ENCODE measurements at regions not wholly inside any gene's neighbourhood (a gene's known extent, or its start where the extent isn't known, plus 50 kb on each side); places are given as distances from the start of the nearest gene placed in this dataset.

GRCh38 chr16:79407005-79407404 lies 193.5 kb downstream of the MAF start:
- H3K27ac ChIP-seq (ENCODE audit: low read depth, low read length, poor library complexity, severe bottlenecking): no peak overlapping the region
- no peaks in the 10 kb centered on the region for H3K79me2 ChIP-seq (ENCODE audit: insufficient read depth, low read depth, low read length)
- H3K4me2 ChIP-seq (ENCODE audit: low read length): no peak overlapping the region
- no TSS peak for BruUV-seq (replicated peaks)
- H4K20me1 ChIP-seq (ENCODE audit: insufficient read depth, low read length): no peaks in the 10 kb centered on the region
- POLR2A ChIA-PET: no interaction called here
- H3K9me2 ChIP-seq (ENCODE audit: insufficient read depth, low read length): no peaks in the 10 kb centered on the region
- H3K4me1 ChIP-seq (ENCODE audit: insufficient read depth, low read length, poor library complexity, severe bottlenecking): no peaks in the 10 kb centered on the region
- DNase-seq (ENCODE audit: low spot score): no peak
- H3K9me3 ChIP-seq (ENCODE audit: low read length): no peaks in the 10 kb centered on the region
- CTCF ChIA-PET (ENCODE audit: unreplicated experiment): no interaction called here
- H3K4me3 ChIP-seq (ENCODE audit: low read depth, low read length, poor library complexity, severe bottlenecking): no peak overlapping the region
- no peak for TF ChIP-seq CTCF (conservative IDR thresholded peaks at IDR 0.05; ENCODE audit: low read length)
- no peak for TF ChIP-seq EZH2phosphoT487 (IDR thresholded peaks at IDR 0.05; ENCODE audit: borderline replicate concordance, low read depth, low read length)
- H2AFZ ChIP-seq (ENCODE audit: low read length): no peak overlapping the region
- no peaks in the 10 kb centered on the region for H3K36me3 ChIP-seq (ENCODE audit: insufficient read depth, low read length)
- intact Hi-C loops (cut with micrococcal nuclease; ENCODE audit: unreplicated experiment): no loop called here

GRCh38 chr16:79404571-79404970 lies 196.0 kb downstream of the MAF start:
- Histone ChIP-seq H3K79me2 (ENCODE audit: insufficient read depth, low read depth, low read length) (no peaks in the 10 kb centered on the region), H3K4me1 (ENCODE audit: insufficient read depth, low read length, poor library complexity, severe bottlenecking) (no peaks in the 10 kb centered on the region), H3K36me3 (ENCODE audit: insufficient read depth, low read length) (no peaks in the 10 kb centered on the region), H3K27ac (ENCODE audit: low read depth, low read length, poor library complexity, severe bottlenecking) (no peak overlapping the region), H2AFZ (ENCODE audit: low read length) (no peak overlapping the region), H3K9me2 (ENCODE audit: insufficient read depth, low read length) (no peaks in the 10 kb centered on the region), H3K4me3 (ENCODE audit: low read depth, low read length, poor library complexity, severe bottlenecking) (no peak overlapping the region), H4K20me1 (ENCODE audit: insufficient read depth, low read length) (no peaks in the 10 kb centered on the region), H3K4me2 (ENCODE audit: low read length) (no peak overlapping the region), H3K9me3 (ENCODE audit: low read length) (no peaks in the 10 kb centered on the region)
- DNase-seq (ENCODE audit: low spot score): no peak
- BruUV-seq (replicated peaks): no TSS peak
- ChIA-PET POLR2A (interaction anchor here (0.6 kb wide), 1 partner anchor 882 kb away, joined by 3 read pairs; no protein-coding TSS in a partner anchor), CTCF (ENCODE audit: unreplicated experiment) (no interaction called here)
- no peak for TF ChIP-seq EZH2phosphoT487 (IDR thresholded peaks at IDR 0.05; ENCODE audit: borderline replicate concordance, low read depth, low read length)
- intact Hi-C loops (cut with micrococcal nuclease; ENCODE audit: unreplicated experiment): no loop called here

GRCh38 chr16:79403534-79403933 lies 197.0 kb downstream of the MAF start:
- Histone ChIP-seq H3K27ac (ENCODE audit: low read depth, low read length, poor library complexity, severe bottlenecking) (no peak overlapping the region), H3K36me3 (ENCODE audit: insufficient read depth, low read length) (no peaks in the 10 kb centered on the region), H3K9me2 (ENCODE audit: insufficient read depth, low read length) (no peaks in the 10 kb centered on the region), H3K4me2 (ENCODE audit: low read length) (no peak overlapping the region), H3K79me2 (ENCODE audit: insufficient read depth, low read depth, low read length) (no peaks in the 10 kb centered on the region), H4K20me1 (ENCODE audit: insufficient read depth, low read length) (no peaks in the 10 kb centered on the region), H3K4me3 (ENCODE audit: low read depth, low read length, poor library complexity, severe bottlenecking) (no peak overlapping the region), H2AFZ (ENCODE audit: low read length) (no peak overlapping the region), H3K4me1 (ENCODE audit: insufficient read depth, low read length, poor library complexity, severe bottlenecking) (no peaks in the 10 kb centered on the region), H3K9me3 (ENCODE audit: low read length) (no peaks in the 10 kb centered on the region)
- TF ChIP-seq EZH2phosphoT487 (IDR thresholded peaks at IDR 0.05; ENCODE audit: borderline replicate concordance, low read depth, low read length) (no peak), CTCF (conservative IDR thresholded peaks at IDR 0.05; ENCODE audit: low read length) (no peak)
- ChIA-PET CTCF (ENCODE audit: unreplicated experiment) (no interaction called here), POLR2A (no interaction called here)
- no peak for DNase-seq (ENCODE audit: low spot score)
- intact Hi-C loops (cut with micrococcal nuclease; ENCODE audit: unreplicated experiment): no loop called here
- no TSS peak for BruUV-seq (replicated peaks)
